Spinal cord (tissue), 9 donors: ENCODE measurements at regions not wholly inside any gene's neighbourhood (a gene's known extent, or its start where the extent isn't known, plus 50 kb on each side); places are given as distances from the start of the nearest gene placed in this dataset.

Experiments used
- DNase-seq, 6 donors: peaks; one replicate each; pipeline versions ENCODE4 v3.0.0 to v3.0.0-alpha.2; 2013 to 2015; ENCODE audit warnings: low spot score in 6 of 6, low read depth in 4 of 6
- H3K27ac ChIP-seq: one replicate; pipeline ENCODE4 v1.5.1; 2013; ENCODE audit warnings: low read depth, low read length, control low read depth
- H3K27me3 ChIP-seq: one replicate; pipeline ENCODE4 v1.6.1; 2013; ENCODE audit warnings: low read length; ENCODE audit not compliant: control insufficient read depth, insufficient read depth
- H3K36me3 ChIP-seq: one replicate; pipeline ENCODE4 v1.6.1; 2013; ENCODE audit warnings: low read length; ENCODE audit not compliant: control insufficient read depth, insufficient read depth
- H3K4me1 ChIP-seq: one replicate; pipeline ENCODE4 v1.6.1; 2013; ENCODE audit warnings: low read length; ENCODE audit not compliant: control insufficient read depth, insufficient read depth
- H3K4me3 ChIP-seq: one replicate; pipeline ENCODE4 v1.5.1; 2013; ENCODE audit warnings: low read depth, low read length, control low read depth
- H3K9me3 ChIP-seq: one replicate; pipeline ENCODE4 v1.6.1; 2013; ENCODE audit warnings: low read length; ENCODE audit not compliant: control insufficient read depth, insufficient read depth
- WGBS: methylation state at CpG from one replicate; pipeline ENCODE4 v1.1.5; 2013; ENCODE audit warnings: missing lambda C conversion rate; ENCODE audit not compliant: insufficient coverage; 5-methylcytosine and 5-hydroxymethylcytosine counted together
- donor health status: healthy.

- Histone ChIP-seq H3K4me1 (no peaks in the 10 kb centered on the region), H3K4me3 (no peak overlapping the region), H3K9me3 (no peaks in the 10 kb centered on the region), H3K27me3 (no peaks in the 10 kb centered on the region), H3K27ac (no peak overlapping the region), H3K36me3 (no peaks in the 10 kb centered on the region)
- DNase-seq, result no peak
Observed at GRCh38 chr16:13809765-13810164, 110.2 kb upstream of the ERCC4 start.

DNA sequence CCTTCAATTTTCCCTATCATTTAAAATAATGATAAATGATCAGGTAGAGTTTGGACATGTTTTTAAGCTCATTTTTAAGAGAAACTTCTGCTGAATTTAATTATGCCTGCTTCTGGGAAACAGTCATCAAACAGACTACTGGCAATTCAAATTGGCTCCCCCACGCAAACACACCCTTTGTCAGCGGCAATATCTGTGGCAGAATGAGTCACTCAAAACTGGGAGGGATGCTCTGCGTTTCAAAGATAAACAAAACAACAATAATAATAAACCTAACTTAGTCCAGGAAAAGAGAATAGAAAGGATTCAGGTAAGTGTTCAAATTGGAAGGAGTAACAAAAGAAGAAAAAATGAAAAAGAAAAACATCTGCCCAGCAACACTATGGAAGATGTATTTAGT, 108.1 kb upstream of the ERCC4 start:
- DNase-seq, result no peak
- H3K27ac ChIP-seq, result no peak overlapping the region
- H3K9me3 ChIP-seq, result no peaks in the 10 kb centered on the region
- H3K36me3 ChIP-seq, result no peaks in the 10 kb centered on the region
- WGBS, result no CpG with 5 or more reads among the region's 3 CpGs
- H3K4me3 ChIP-seq, result no peak overlapping the region
- H3K27me3 ChIP-seq, result no peaks in the 10 kb centered on the region
- no peaks in the 10 kb centered on the region for H3K4me1 ChIP-seq

DNA sequence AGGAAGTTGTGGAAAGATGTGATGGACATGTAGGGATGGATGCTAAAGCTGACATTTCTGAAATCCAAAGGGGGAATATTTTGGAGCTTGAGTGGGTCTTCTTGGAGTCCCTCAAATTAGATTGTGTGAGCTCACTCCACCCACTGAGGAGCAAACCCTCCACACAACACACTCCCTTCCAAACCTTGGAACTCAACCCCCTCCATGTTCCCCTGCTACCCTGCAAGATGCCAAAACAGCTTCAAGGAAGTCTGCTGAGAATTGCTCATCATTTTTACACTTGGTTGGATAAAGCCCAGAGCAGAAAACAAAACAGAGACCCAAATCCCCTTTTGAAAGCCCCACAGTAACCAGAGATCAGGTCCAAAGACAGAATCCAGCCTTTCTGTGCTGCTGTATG, 103.3 kb upstream of the ERCC4 start:
- peak in 1 of 6 donors; percentile 13 for DNase-seq
- Histone ChIP-seq H3K27ac (no peak overlapping the region), H3K36me3 (no peaks in the 10 kb centered on the region), H3K27me3 (no peaks in the 10 kb centered on the region), H3K4me1 (no peaks in the 10 kb centered on the region), H3K9me3 (no peaks in the 10 kb centered on the region), H3K4me3 (no peak overlapping the region)

- 77% methylated on average over 5 of the region's 6 CpGs for WGBS
- Histone ChIP-seq H3K4me3 (no peak overlapping the region), H3K27ac (no peak overlapping the region), H3K9me3 (peaks cover 1% of the 10 kb centered on the region), H3K27me3 (no peaks in the 10 kb centered on the region), H3K36me3 (no peaks in the 10 kb centered on the region), H3K4me1 (no peaks in the 10 kb centered on the region)
- no peak for DNase-seq
Observed at GRCh38 chr16:13823501-13823900, 96.5 kb upstream of the ERCC4 start.

DNA sequence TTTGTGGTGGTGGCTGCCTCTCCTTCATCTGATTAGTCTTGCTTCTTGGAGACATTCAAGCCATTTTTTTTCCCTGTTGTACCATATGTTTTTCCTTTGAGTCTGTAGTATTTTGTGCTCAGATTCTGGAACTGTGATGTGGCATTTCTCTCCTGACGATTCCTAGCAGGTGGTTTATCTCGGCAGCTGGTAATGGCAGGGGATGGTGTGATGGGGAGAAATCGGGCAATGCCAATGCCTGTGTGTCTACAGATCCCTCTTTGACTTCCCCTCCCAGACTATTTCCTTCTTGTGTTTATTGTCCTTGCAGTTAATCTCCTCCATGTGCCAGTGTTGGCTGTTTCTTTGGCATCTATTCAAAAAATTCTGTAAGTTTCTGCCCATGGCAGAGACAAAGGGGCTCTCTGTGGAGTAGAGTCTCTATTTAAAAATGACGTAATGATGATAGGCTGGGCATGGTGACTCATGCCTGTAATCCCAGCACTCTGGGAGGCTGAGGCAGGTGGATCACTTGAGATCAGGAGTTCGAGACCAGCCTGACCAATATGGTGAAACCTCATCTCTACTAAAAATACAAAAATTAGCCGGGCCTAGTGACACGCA, 90.2 kb upstream of the ERCC4 start:
- WGBS, result no CpG with 5 or more reads among the region's 7 CpGs
- H3K27ac ChIP-seq, result no peak overlapping the region
- peak in 4 of 6 donors; percentile 7 to 86 (median 42) for DNase-seq
- H3K4me1 ChIP-seq, result peaks cover 3% of the 10 kb centered on the region
- H3K4me3 ChIP-seq, result no peak overlapping the region
- no peaks in the 10 kb centered on the region for H3K27me3 ChIP-seq
- H3K36me3 ChIP-seq, result no peaks in the 10 kb centered on the region
- peaks cover 1% of the 10 kb centered on the region for H3K9me3 ChIP-seq

GRCh38 chr16:13833515-13833914, 86.4 kb upstream of the ERCC4 start:
- Histone ChIP-seq H3K9me3 (no peaks in the 10 kb centered on the region), H3K36me3 (no peaks in the 10 kb centered on the region), H3K4me1 (peaks cover 3% of the 10 kb centered on the region), H3K27ac (no peak overlapping the region), H3K27me3 (no peaks in the 10 kb centered on the region), H3K4me3 (no peak overlapping the region)
- no CpG with 5 or more reads among the region's 2 CpGs for WGBS
- no peak for DNase-seq

DNA sequence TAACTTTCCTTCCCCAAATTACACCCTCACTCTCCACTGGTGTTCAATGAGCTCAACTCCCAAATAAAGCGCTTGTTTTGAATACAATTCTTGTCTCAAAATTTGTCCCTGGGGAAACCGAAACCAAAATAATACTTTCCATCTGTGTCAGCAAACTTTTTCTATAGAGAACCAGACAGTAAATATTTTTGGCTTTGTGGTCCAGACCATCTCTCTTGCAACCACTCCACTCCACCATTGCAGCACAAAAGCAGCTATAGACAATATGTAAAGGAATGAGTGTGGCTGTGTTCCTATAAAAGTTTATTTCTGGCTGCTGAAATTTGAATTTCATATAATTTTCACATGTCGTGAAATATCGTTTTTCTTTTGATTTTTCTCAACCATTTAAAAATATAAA, 84.6 kb upstream of the ERCC4 start:
- Histone ChIP-seq H3K36me3 (no peaks in the 10 kb centered on the region), H3K9me3 (no peaks in the 10 kb centered on the region), H3K27me3 (no peaks in the 10 kb centered on the region), H3K4me3 (no peak overlapping the region), H3K27ac (no peak overlapping the region), H3K4me1 (no peaks in the 10 kb centered on the region)
- 89% methylated on average over 1 of the region's 4 CpGs for WGBS
- DNase-seq, result peak in 1 of 6 donors; percentile 56

DNA sequence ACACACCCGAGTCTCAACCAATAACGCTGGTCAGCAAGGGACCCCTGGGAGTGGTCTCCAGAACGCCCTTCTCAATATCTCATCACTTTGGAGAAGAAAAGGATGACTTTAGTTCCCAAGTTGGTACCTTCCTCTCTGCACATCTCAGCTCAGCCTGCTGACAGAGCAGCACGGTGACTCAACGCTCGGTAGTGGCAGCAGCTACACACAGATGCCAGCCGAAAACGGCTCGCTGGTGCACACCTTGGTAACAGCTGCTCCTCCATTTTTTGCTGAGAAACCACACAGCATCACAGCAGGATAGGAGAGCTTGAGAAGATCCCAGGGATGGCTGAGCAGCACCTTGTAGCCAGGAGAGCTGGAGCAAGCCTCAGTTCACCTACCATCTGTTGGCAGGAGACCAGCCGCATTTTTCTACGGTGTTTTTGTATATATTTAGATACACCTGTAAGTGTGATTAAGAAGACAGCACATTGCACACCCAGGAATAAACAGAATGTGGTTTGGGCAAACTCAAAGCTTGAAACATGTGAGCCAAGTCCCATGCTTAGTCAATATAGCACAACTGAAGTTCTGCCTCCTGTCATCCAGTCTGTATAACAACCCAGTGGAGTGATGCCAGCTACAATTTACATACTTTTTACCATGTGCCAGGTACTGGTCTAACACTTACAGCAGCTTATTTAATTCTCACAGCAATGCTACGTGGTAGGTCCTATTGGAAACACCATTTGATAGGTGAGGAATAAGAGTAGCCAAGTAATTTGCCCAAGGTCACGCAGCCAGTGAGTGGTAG, 83.8 kb upstream of the ERCC4 start:
- H3K4me1 ChIP-seq, result no peaks in the 10 kb centered on the region
- no peaks in the 10 kb centered on the region for H3K36me3 ChIP-seq
- peak in 2 of 6 donors; percentile 19 to 71 for DNase-seq
- no peaks in the 10 kb centered on the region for H3K27me3 ChIP-seq
- 91% methylated on average over 10 of the region's 13 CpGs for WGBS
- H3K4me3 ChIP-seq, result no peak overlapping the region
- no peaks in the 10 kb centered on the region for H3K9me3 ChIP-seq
- no peak overlapping the region for H3K27ac ChIP-seq

GRCh38 chr16:13838401-13839190, 81.4 kb upstream of the ERCC4 start:
- WGBS, result 32% methylated on average over 8 of the region's 16 CpGs

More at GRCh38 chr16:13838401-13839190, 81.4 kb upstream of the ERCC4 start:
- no peak overlapping the region for H3K27ac ChIP-seq
- H3K36me3 ChIP-seq, result no peaks in the 10 kb centered on the region
- no peaks in the 10 kb centered on the region for H3K4me1 ChIP-seq
- H3K27me3 ChIP-seq, result no peaks in the 10 kb centered on the region
- DNase-seq, result peak in 2 of 6 donors; percentile 37 to 86
- no peak overlapping the region for H3K4me3 ChIP-seq
- H3K9me3 ChIP-seq, result no peaks in the 10 kb centered on the region
